ENCODE measurements at regions not wholly inside any gene's neighbourhood (a gene's known extent, or its start where the extent isn't known, plus 50 kb on each side); places are given as distances from the start of the nearest gene placed in this dataset.
"Not testable (repeated sequence)": the region's sequence is repeated elsewhere in the genome, so short reads cannot be mapped to it uniquely, and the experiment has no call there.

GRCh38 chr5:93359296-93359959 is 221.6 kb downstream of the NR2F1-AS1 start:
- H3K27me3 ChIP-seq (ENCODE audit: control insufficient read depth, insufficient read depth, low read length): no peaks in the 10 kb centered on the region
- H3K9me3 ChIP-seq (ENCODE audit: control insufficient read depth, insufficient read depth, low read length): no peaks in the 10 kb centered on the region
- no peak overlapping the region for H3K4me3 ChIP-seq (ENCODE audit: low read depth, low read length)
- H3K27ac ChIP-seq (ENCODE audit: low read depth, low read length): no peak overlapping the region
- H3K9ac ChIP-seq (ENCODE audit: low read depth, low read length): no peak overlapping the region
- no peaks in the 10 kb centered on the region for H3K4me1 ChIP-seq (ENCODE audit: control insufficient read depth, insufficient read depth, low read length)
- H3K36me3 ChIP-seq (ENCODE audit: control insufficient read depth, insufficient read depth, low read length): no peaks in the 10 kb centered on the region

- H3K4me1 ChIP-seq (ENCODE audit: control insufficient read depth, insufficient read depth, low read length): no peaks in the 10 kb centered on the region
- H3K27me3 ChIP-seq (ENCODE audit: control insufficient read depth, insufficient read depth, low read length): no peaks in the 10 kb centered on the region
- no peak overlapping the region for H3K4me3 ChIP-seq (ENCODE audit: low read depth, low read length)
- H3K36me3 ChIP-seq (ENCODE audit: control insufficient read depth, insufficient read depth, low read length): no peaks in the 10 kb centered on the region
- H3K9me3 ChIP-seq (ENCODE audit: control insufficient read depth, insufficient read depth, low read length): no peaks in the 10 kb centered on the region
- H3K27ac ChIP-seq (ENCODE audit: low read depth, low read length): no peak overlapping the region
- H3K9ac ChIP-seq (ENCODE audit: low read depth, low read length): no peak overlapping the region
Observed at GRCh38 chr5:93358176-93358575, 222.8 kb downstream of the NR2F1-AS1 start.

- H3K4me3 ChIP-seq (ENCODE audit: low read depth, low read length): no peak overlapping the region
- H3K36me3 ChIP-seq (ENCODE audit: control insufficient read depth, insufficient read depth, low read length): no peaks in the 10 kb centered on the region
- H3K4me1 ChIP-seq (ENCODE audit: control insufficient read depth, insufficient read depth, low read length): no peaks in the 10 kb centered on the region
- H3K27me3 ChIP-seq (ENCODE audit: control insufficient read depth, insufficient read depth, low read length): no peaks in the 10 kb centered on the region
- H3K27ac ChIP-seq (ENCODE audit: low read depth, low read length): no peak overlapping the region
- H3K9ac ChIP-seq (ENCODE audit: low read depth, low read length): no peak overlapping the region
- no peaks in the 10 kb centered on the region for H3K9me3 ChIP-seq (ENCODE audit: control insufficient read depth, insufficient read depth, low read length)
Observed at GRCh38 chr5:93357686-93358085, 223.3 kb downstream of the NR2F1-AS1 start.

GRCh38 chr5:93355691-93356090 is 225.3 kb downstream of the NR2F1-AS1 start:
- no peak overlapping the region for H3K4me3 ChIP-seq (ENCODE audit: low read depth, low read length)
- H3K9ac ChIP-seq (ENCODE audit: low read depth, low read length): no peak overlapping the region
- no peaks in the 10 kb centered on the region for H3K4me1 ChIP-seq (ENCODE audit: control insufficient read depth, insufficient read depth, low read length)
- no peaks in the 10 kb centered on the region for H3K36me3 ChIP-seq (ENCODE audit: control insufficient read depth, insufficient read depth, low read length)
- no peaks in the 10 kb centered on the region for H3K9me3 ChIP-seq (ENCODE audit: control insufficient read depth, insufficient read depth, low read length)
- no peaks in the 10 kb centered on the region for H3K27me3 ChIP-seq (ENCODE audit: control insufficient read depth, insufficient read depth, low read length)
- H3K27ac ChIP-seq (ENCODE audit: low read depth, low read length): no peak overlapping the region

- Histone ChIP-seq H3K4me1 (ENCODE audit: control insufficient read depth, insufficient read depth, low read length) (no peaks in the 10 kb centered on the region), H3K27ac (ENCODE audit: low read depth, low read length) (no peak overlapping the region), H3K9ac (ENCODE audit: low read depth, low read length) (no peak overlapping the region), H3K27me3 (ENCODE audit: control insufficient read depth, insufficient read depth, low read length) (no peaks in the 10 kb centered on the region), H3K36me3 (ENCODE audit: control insufficient read depth, insufficient read depth, low read length) (no peaks in the 10 kb centered on the region), H3K9me3 (ENCODE audit: control insufficient read depth, insufficient read depth, low read length) (no peaks in the 10 kb centered on the region), H3K4me3 (ENCODE audit: low read depth, low read length) (no peak overlapping the region)
Observed at GRCh38 chr5:93352186-93352585, 228.8 kb downstream of the NR2F1-AS1 start.

GRCh38 chr5:93349613-93350012 is 231.4 kb downstream of the NR2F1-AS1 start:
- Histone ChIP-seq H3K27me3 (ENCODE audit: control insufficient read depth, insufficient read depth, low read length) (no peaks in the 10 kb centered on the region), H3K9me3 (ENCODE audit: control insufficient read depth, insufficient read depth, low read length) (no peaks in the 10 kb centered on the region), H3K4me3 (ENCODE audit: low read depth, low read length) (no peak overlapping the region), H3K27ac (ENCODE audit: low read depth, low read length) (no peak overlapping the region), H3K36me3 (ENCODE audit: control insufficient read depth, insufficient read depth, low read length) (no peaks in the 10 kb centered on the region), H3K4me1 (ENCODE audit: control insufficient read depth, insufficient read depth, low read length) (no peaks in the 10 kb centered on the region), H3K9ac (ENCODE audit: low read depth, low read length) (no peak overlapping the region)

- Histone ChIP-seq H3K36me3 (ENCODE audit: control insufficient read depth, insufficient read depth, low read length) (no peaks in the 10 kb centered on the region), H3K9ac (ENCODE audit: low read depth, low read length) (no peak overlapping the region)
Observed at GRCh38 chr5:93348231-93348630, 232.8 kb downstream of the NR2F1-AS1 start.

GRCh38 chr5:93346850-93347249 is 234.2 kb downstream of the NR2F1-AS1 start:
- not testable (repeated sequence) for H3K27ac ChIP-seq (ENCODE audit: low read depth, low read length); H3K4me3 ChIP-seq (ENCODE audit: low read depth, low read length); H3K36me3 ChIP-seq (ENCODE audit: control insufficient read depth, insufficient read depth, low read length); H3K4me1 ChIP-seq (ENCODE audit: control insufficient read depth, insufficient read depth, low read length); H3K27me3 ChIP-seq (ENCODE audit: control insufficient read depth, insufficient read depth, low read length); H3K9ac ChIP-seq (ENCODE audit: low read depth, low read length); H3K9me3 ChIP-seq (ENCODE audit: control insufficient read depth, insufficient read depth, low read length)

More at GRCh38 chr5:93348231-93348630, 232.8 kb downstream of the NR2F1-AS1 start:
- Histone ChIP-seq H3K27me3 (ENCODE audit: control insufficient read depth, insufficient read depth, low read length) (no peaks in the 10 kb centered on the region), H3K9me3 (ENCODE audit: control insufficient read depth, insufficient read depth, low read length) (no peaks in the 10 kb centered on the region), H3K27ac (ENCODE audit: low read depth, low read length) (no peak overlapping the region), H3K4me1 (ENCODE audit: control insufficient read depth, insufficient read depth, low read length) (no peaks in the 10 kb centered on the region), H3K4me3 (ENCODE audit: low read depth, low read length) (no peak overlapping the region)

GRCh38 chr5:93346301-93346700 is 234.7 kb downstream of the NR2F1-AS1 start:
- no peak overlapping the region for H3K27ac ChIP-seq (ENCODE audit: low read depth, low read length)
- H3K27me3 ChIP-seq (ENCODE audit: control insufficient read depth, insufficient read depth, low read length): no peaks in the 10 kb centered on the region
- H3K9ac ChIP-seq (ENCODE audit: low read depth, low read length): no peak overlapping the region
- peaks cover 4% of the 10 kb centered on the region; the same call in 1 of the 2 replicates for H3K4me1 ChIP-seq (ENCODE audit: control insufficient read depth, insufficient read depth, low read length)
- no peaks in the 10 kb centered on the region for H3K9me3 ChIP-seq (ENCODE audit: control insufficient read depth, insufficient read depth, low read length)
- no peaks in the 10 kb centered on the region for H3K36me3 ChIP-seq (ENCODE audit: control insufficient read depth, insufficient read depth, low read length)
- no peak overlapping the region for H3K4me3 ChIP-seq (ENCODE audit: low read depth, low read length)

- Histone ChIP-seq H3K36me3 (ENCODE audit: control insufficient read depth, insufficient read depth, low read length) (no peaks in the 10 kb centered on the region), H3K4me3 (ENCODE audit: low read depth, low read length) (no peak overlapping the region), H3K4me1 (ENCODE audit: control insufficient read depth, insufficient read depth, low read length) (peaks cover 4% of the 10 kb centered on the region; the same call in 1 of the 2 replicates), H3K27me3 (ENCODE audit: control insufficient read depth, insufficient read depth, low read length) (no peaks in the 10 kb centered on the region), H3K27ac (ENCODE audit: low read depth, low read length) (no peak overlapping the region), H3K9me3 (ENCODE audit: control insufficient read depth, insufficient read depth, low read length) (no peaks in the 10 kb centered on the region), H3K9ac (ENCODE audit: low read depth, low read length) (no peak overlapping the region)
Observed at GRCh38 chr5:93343570-93343969, 237.4 kb downstream of the NR2F1-AS1 start.

GRCh38 chr5:93342563-93343061 is 238.4 kb downstream of the NR2F1-AS1 start:
- H3K27ac ChIP-seq (ENCODE audit: low read depth, low read length): no peak overlapping the region
- no peaks in the 10 kb centered on the region for H3K27me3 ChIP-seq (ENCODE audit: control insufficient read depth, insufficient read depth, low read length)
- H3K4me3 ChIP-seq (ENCODE audit: low read depth, low read length): no peak overlapping the region
- peaks cover 4% of the 10 kb centered on the region; the same call in 1 of the 2 replicates for H3K4me1 ChIP-seq (ENCODE audit: control insufficient read depth, insufficient read depth, low read length)
- H3K9ac ChIP-seq (ENCODE audit: low read depth, low read length): no peak overlapping the region
- H3K9me3 ChIP-seq (ENCODE audit: control insufficient read depth, insufficient read depth, low read length): no peaks in the 10 kb centered on the region
- no peaks in the 10 kb centered on the region for H3K36me3 ChIP-seq (ENCODE audit: control insufficient read depth, insufficient read depth, low read length)

All from HUES48 (cell line).